Activated CD4-positive, alpha-beta T cell treated with anti-CD3 and anti-CD28 coated beads, Interleukin-2, amount 50 U/mL, for 24 hours (primary cell): ENCODE measurements at regions not wholly inside any gene's neighbourhood (a gene's known extent, or its start where the extent isn't known, plus 50 kb on each side); places are given as distances from the start of the nearest gene placed in this dataset.
A peak's percentile ranks its signal among the peaks of the same experiment; 100 is the strongest.
"Not testable (repeated sequence)": the region's sequence is repeated elsewhere in the genome, so short reads cannot be mapped to it uniquely, and the experiment has no call there.

Experiments used
- DNase-seq, 2 donors: peaks; one replicate each; pipeline ENCODE4 v3.0.0-alpha.2; 2020; ENCODE audit warnings: low read depth in 1 of 2, low spot score in 1 of 2

- DNase-seq = no peak
Observed at GRCh38 chr3:157920822-157921700, 185.2 kb downstream of the SHOX2 start.

- DNase-seq = no peak
Observed at GRCh38 chr3:157919319-157919887, 186.8 kb downstream of the SHOX2 start.

DNA sequence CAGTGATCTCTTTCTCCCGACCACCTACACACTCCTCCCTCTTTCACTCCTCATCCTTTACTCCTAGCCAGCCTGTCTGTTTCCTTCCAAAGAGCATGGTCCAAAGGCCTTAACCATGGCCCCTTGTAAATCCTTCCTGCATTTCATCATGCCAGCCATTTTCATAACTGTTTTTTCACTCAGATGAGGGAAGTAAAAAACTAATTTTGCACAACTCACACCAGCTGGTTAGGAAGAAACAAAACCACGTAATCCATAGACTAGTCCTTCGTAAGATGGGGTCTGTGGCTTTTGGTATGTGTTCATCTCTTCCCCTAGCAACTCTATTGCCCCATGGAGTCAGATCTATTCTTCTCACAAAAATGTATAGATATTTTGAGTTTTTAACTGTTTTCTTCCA, 187.8 kb downstream of the SHOX2 start:
- no peak for DNase-seq

DNA sequence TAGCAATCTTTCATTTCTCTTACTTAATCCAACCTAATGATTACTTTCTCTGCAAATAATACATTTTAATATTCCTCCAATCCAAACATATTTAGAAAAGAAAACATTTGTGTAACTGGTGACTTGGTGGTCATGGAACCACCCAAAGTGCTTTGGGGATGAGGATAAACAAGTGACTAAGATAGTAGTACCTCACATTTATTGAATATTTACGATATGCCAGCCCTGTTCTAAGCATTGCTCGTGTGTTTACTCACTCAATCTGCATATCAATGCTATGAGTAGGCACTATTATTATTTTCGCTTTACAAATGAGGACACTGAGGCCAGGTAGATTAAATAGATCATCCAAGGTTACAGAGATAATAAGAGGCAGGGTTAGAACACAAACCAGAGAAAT, 189.5 kb downstream of the SHOX2 start:
- no peak for DNase-seq

DNA sequence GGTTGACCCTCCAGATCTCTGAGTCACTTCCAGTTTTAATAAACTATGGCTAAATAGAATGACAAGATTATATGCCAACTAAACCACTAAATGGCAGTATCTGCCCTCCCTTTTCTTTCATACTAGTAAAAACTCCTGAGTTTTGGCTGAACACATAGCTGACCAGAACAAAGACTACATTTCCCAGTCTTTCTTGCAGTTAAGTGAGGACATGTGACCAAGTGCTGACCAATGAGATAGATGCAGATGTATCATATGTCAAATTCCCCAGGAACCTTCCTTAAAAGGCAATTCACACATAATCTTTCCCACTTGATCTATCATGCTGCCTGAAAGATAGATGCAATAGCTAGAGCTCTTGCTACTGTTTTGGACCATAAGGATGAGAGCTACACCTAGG, 191.3 kb downstream of the SHOX2 start:
- no peak for DNase-seq

- DNase-seq = no peak
Observed at GRCh38 chr3:157913741-157914150, 192.5 kb downstream of the SHOX2 start.

GRCh38 chr3:157912514-157913451, 193.4 kb downstream of the SHOX2 start:
- no peak for DNase-seq

- no peak for DNase-seq
Observed at GRCh38 chr3:157906627-157907026, 199.6 kb downstream of the SHOX2 start.

- no peak for DNase-seq
Observed at GRCh38 chr3:157905885-157906284, 200.3 kb downstream of the SHOX2 start.

DNA sequence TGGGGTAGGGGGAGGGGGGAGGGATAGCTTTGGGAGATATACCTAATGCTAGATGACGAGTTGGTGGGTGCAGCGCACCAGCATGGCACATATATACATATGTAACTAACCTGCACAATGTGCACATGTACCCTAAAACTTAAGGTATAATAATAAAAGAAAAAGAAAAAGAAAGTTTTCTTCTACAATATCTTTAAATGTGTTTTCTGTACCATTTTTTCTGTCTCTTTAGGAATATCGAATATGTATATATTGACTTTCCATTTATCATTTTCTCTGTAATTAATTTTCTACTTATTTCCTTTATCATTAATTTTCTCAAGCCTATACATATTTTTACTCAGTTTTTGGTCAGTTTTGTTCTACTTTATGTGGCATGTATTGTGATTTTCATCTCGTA, 203.5 kb downstream of the SHOX2 start:
- DNase-seq = not testable (repeated sequence)

GRCh38 chr3:157888040-157888439, 218.2 kb downstream of the SHOX2 start:
- no peak for DNase-seq

GRCh38 chr3:157876556-157876955, 229.7 kb downstream of the SHOX2 start:
- no peak for DNase-seq

DNA sequence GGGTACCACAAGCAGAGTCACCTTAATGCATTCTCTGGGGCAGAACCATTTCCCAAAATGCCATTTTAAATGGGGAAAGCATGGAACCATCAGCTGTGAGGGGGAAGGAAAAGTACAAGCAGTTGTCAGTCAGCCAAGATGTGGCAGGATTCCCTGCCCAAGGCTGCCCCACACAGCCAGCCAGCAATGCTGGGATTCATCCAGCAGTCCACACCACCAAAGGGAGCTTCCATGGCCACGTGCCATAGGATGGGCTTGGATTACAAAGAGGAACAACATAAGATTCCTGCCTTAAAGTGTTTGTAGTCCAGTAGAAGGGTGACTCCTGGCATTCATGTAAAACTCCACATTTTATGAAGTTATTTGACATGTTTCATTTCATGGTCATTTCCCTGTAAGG, 233.3 kb downstream of the SHOX2 start:
- DNase-seq = no peak

DNA sequence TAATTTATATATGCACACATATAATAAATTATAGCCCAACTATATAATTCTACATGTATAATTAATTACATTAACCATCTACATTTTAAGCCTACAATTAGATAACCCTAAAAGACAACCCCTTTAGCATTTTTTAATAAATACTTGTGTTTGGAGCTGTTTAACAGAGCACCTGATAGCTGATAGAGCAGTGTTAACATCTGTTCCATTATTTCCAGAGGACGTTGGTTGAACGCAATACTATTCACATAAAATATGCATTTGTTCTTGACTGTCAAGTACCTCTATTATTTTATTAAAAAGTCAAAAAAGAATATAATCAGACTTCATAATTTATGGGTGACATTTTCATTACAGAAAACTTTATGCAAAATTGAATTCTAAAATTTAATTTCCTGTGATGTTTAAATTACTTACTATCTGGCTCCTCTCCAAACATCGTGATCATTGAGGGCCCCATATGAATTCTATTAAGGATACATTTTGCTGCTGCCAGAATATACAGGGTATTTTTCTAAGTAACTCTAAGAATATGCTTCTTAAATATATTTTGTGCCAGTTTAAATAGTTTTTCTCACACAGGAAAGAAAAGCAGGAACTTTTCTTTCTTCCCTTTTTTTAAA, 234.3 kb downstream of the SHOX2 start:
- DNase-seq = no peak

DNA sequence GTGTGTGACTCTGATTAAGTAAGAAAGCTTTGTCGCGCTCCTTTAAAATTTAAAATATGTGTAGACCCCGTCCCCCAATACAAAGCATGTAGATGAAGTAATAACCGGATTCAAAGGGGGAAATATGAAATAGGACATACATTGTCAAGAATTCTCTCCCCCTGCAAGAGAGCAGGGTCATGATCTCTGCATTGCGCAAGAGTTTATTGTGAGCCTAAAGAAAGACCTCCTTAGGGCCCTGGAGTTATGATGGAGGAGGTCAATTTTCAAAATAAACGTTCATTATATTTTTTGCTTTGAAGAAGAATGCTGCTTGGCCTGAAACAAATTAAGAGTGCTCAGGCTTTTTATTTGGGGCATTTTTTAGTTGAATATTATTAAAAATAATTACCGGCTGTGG, 235.0 kb downstream of the SHOX2 start:
- no peak for DNase-seq

- no peak for DNase-seq
Observed at GRCh38 chr3:157868946-157869345, 237.3 kb downstream of the SHOX2 start.

DNA sequence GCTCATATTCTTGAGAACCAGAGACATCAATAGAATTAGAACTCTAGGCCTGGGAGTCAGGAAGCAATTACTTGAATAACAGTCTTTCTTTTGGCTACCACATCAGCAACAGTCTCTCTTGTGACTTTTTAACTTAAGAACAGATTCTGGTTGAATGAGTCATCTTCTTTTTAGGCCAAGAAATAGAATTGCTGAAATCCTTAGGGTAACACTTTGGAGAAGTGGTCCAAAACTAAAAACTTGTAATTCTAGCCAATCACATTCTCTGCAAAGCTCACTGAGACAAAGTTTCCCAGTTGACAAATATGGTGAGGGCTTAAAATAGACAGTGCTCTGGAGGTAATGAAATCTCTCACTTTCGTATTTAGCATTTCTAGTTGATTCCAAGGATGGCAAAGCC, 238.0 kb downstream of the SHOX2 start:
- DNase-seq = no peak

GRCh38 chr3:157865352-157866000, 240.7 kb downstream of the SHOX2 start:
- peak; percentile 2 to 5 for DNase-seq

DNA sequence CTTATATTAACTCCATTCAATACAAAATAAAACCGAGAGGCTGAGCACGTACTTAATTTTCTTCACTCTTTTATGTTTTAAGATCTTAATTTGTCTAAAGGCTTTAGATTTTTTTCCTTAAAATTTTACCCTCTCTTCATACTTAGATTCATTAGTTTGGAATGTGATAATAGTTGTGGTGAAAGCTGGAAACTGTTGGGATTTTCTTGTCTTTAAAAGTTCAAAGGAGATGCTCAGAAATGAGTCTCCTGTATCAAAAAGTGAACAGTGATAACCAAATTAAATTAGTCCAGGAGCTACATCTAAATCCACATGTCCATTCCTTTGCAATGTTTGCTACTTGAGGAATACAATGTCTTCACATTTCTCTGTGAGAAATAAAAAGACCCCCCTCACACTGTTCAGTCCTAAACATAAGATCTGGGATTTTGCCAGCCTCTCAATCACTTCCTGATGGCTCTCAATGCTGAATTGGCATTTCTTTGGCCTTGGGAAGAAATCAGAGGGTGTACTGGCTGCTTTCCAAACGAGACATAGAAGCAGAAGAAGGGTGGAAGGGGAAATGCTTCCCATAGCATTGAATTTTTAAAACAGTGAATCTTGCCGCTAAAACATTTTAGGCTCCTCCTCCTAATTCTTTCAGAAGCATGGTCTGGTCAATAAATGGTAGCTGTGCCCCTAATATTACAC, 245.0 kb downstream of the SHOX2 start:
- DNase-seq = no peak

GRCh38 chr3:157859541-157859940, 246.7 kb downstream of the SHOX2 start:
- no peak for DNase-seq
